Spleen (tissue), 11 donors: ENCODE measurements at regions not wholly inside any gene's neighbourhood (a gene's known extent, or its start where the extent isn't known, plus 50 kb on each side); places are given as distances from the start of the nearest gene placed in this dataset.

Source experiments
- DNase-seq: peaks from one replicate; pipeline ENCODE4 v3.0.0-alpha.2; 2020
- H3K27ac ChIP-seq, 8 donors: fragments of 200-600 bp; sonication (generic) in 7 of 8; 1 replicate in 4 of 8; 2 replicates in 4 of 8; pipeline versions ENCODE4 v1.5.0 to v1.8.0; 2016 to 2021; ENCODE audit warnings: inconsistent platforms in 4 of 8, mild to moderate bottlenecking in 4 of 8, moderate library complexity in 1 of 8
- H3K27me3 ChIP-seq, 7 donors: fragments of 200-600 bp; sonication (generic) in 6 of 7; replicated peaks in 1 of 7; 1 replicate in 4 of 7; 2 replicates in 3 of 7; pipeline versions ENCODE4 v1.5.0 to v1.8.0; 2016 to 2021; ENCODE audit warnings: inconsistent platforms in 3 of 7, mild to moderate bottlenecking in 1 of 7
- H3K36me3 ChIP-seq, 6 donors: fragments of 200-600 bp; sonication (generic) in 5 of 6; 1 replicate in 4 of 6; 2 replicates in 2 of 6; pipeline versions ENCODE4 v1.5.0 to v1.8.0; 2016 to 2021; ENCODE audit warnings: inconsistent platforms in 2 of 6
- H3K4me1 ChIP-seq, 6 donors: fragments of 200-600 bp; sonication (generic) in 5 of 6; 1 replicate in 3 of 6; 2 replicates in 3 of 6; pipeline versions ENCODE4 v1.5.0 to v1.8.0; 2016 to 2021; ENCODE audit warnings: inconsistent platforms in 3 of 6
- H3K4me3 ChIP-seq, 8 donors: fragments of 200-600 bp; sonication (generic) in 7 of 8; 1 replicate in 4 of 8; 2 replicates in 4 of 8; pipeline versions ENCODE4 v1.5.0 to v1.8.0; 2016 to 2021; ENCODE audit warnings: inconsistent platforms in 4 of 8, mild to moderate bottlenecking in 4 of 8, moderate library complexity in 2 of 8
- H3K9me3 ChIP-seq, 8 donors: fragments of 200-600 bp; sonication (generic) in 7 of 8; 1 replicate in 4 of 8; 2 replicates in 4 of 8; pipeline versions ENCODE4 v1.5.0 to v1.8.0; 2016 to 2021; ENCODE audit warnings: inconsistent platforms in 4 of 8
- POLR2A ChIP-seq, 3 donors: fragments of 450-650 bp; IDR thresholded peaks; one replicate each; pipeline ENCODE4 v1.5.1; 2017; ENCODE audit warnings: antibody characterized with exemption in 3 of 3, mild to moderate bottlenecking in 1 of 3
- POLR2AphosphoS5 ChIP-seq, 3 donors: sonication (generic); formaldehyde crosslinking; IDR thresholded peaks; one replicate each; pipeline ENCODE4 v1.5.1; 2017; ENCODE audit warnings: antibody characterized with exemption in 3 of 3
- WGBS, 5 donors: extraction: QIAGEN DNeasy Blood & Tissue Kit in 3 of 5; methylation state at CpG; one replicate each; pipeline versions ENCODE4 v1.1.5 to v1.1.7; 2013 to 2018; 5-methylcytosine and 5-hydroxymethylcytosine counted together
- intact Hi-C: fragments of 100-400 bp; cut with DNase I; formaldehyde crosslinking; loops from one replicate; pipeline ENCODE4 v1.15.0; 2023; ENCODE audit warnings: low total_unique reads
- TF ChIP-seq, protein P1 (sequence below), 11 experiments: fragments of 200-600 bp in 7 of 11; fragments of 450-650 bp in 4 of 11; sonication (generic) in 4 of 11; IDR thresholded peaks in 8 of 11; conservative IDR thresholded peaks in 3 of 11; 1 replicate in 7 of 11; 2 replicates in 4 of 11; pipeline versions ENCODE4 v1.4.0 to v1.8.0; 2016 to 2021; ENCODE audit warnings: antibody characterized with exemption in 11 of 11, inconsistent platforms in 4 of 11, mild to moderate bottlenecking in 1 of 11
- donor health status: healthy with polysubstance abuse.
- donor health status: DM: no; HTN: no; CAD: no; lungs with moderate emphysema.
- donor health status: DM: no; HTN: no; CAD: no.
- donor health status: Bipolar disorder and iron deficiency.
- donor health status: healthy.
- donor health status: DM: no; HTN: no; CAD: no.
- donor health status: DM: yes; HTN: yes; CAD: no.

DNA sequence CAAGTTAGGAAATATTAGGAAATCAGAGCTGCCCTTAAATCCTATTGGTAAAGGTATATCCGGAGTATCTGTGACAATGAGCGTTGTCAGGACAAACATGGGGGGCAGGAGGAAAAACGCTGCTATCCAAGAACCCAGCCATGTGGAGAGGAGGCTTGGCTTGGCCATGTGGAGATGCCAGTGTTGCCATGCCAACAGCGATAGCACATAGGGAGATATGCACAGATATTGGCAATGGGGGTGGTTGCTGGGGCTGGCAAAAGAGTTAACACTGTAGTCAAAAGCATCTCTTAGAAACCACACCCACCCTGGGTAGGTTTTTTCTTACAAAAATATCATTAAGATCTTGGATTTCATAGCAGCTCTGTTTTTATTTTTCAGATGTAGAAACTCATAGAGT, 106.4 kb upstream of the ASTN2 start:
- Histone ChIP-seq H3K36me3 (no peaks in the 10 kb centered on the region), H3K27me3 (peaks cover 0 to 5% (median 0%) of the 10 kb centered on the region in 7 donors), H3K4me1 (no peaks in the 10 kb centered on the region), H3K9me3 (peaks cover 0 to 9% (median 1%) of the 10 kb centered on the region in 8 donors), H3K27ac (no peak overlapping the region), H3K4me3 (no peak overlapping the region)
- intact Hi-C loops = no loop called here
- TF ChIP-seq, protein P1, sequence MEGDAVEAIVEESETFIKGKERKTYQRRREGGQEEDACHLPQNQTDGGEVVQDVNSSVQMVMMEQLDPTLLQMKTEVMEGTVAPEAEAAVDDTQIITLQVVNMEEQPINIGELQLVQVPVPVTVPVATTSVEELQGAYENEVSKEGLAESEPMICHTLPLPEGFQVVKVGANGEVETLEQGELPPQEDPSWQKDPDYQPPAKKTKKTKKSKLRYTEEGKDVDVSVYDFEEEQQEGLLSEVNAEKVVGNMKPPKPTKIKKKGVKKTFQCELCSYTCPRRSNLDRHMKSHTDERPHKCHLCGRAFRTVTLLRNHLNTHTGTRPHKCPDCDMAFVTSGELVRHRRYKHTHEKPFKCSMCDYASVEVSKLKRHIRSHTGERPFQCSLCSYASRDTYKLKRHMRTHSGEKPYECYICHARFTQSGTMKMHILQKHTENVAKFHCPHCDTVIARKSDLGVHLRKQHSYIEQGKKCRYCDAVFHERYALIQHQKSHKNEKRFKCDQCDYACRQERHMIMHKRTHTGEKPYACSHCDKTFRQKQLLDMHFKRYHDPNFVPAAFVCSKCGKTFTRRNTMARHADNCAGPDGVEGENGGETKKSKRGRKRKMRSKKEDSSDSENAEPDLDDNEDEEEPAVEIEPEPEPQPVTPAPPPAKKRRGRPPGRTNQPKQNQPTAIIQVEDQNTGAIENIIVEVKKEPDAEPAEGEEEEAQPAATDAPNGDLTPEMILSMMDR (IDR thresholded peaks at IDR 0.05 in 8 of 11, conservative IDR thresholded peaks at IDR 0.05 in 3 of 11) = no peak
- TF ChIP-seq POLR2A (IDR thresholded peaks at IDR 0.05) (no peak), POLR2AphosphoS5 (IDR thresholded peaks at IDR 0.05) (no peak)
- WGBS, 5 donors = 86 to 91% (median 86%) methylated on average over 4 of the region's 4 CpGs
- DNase-seq = no peak

DNA sequence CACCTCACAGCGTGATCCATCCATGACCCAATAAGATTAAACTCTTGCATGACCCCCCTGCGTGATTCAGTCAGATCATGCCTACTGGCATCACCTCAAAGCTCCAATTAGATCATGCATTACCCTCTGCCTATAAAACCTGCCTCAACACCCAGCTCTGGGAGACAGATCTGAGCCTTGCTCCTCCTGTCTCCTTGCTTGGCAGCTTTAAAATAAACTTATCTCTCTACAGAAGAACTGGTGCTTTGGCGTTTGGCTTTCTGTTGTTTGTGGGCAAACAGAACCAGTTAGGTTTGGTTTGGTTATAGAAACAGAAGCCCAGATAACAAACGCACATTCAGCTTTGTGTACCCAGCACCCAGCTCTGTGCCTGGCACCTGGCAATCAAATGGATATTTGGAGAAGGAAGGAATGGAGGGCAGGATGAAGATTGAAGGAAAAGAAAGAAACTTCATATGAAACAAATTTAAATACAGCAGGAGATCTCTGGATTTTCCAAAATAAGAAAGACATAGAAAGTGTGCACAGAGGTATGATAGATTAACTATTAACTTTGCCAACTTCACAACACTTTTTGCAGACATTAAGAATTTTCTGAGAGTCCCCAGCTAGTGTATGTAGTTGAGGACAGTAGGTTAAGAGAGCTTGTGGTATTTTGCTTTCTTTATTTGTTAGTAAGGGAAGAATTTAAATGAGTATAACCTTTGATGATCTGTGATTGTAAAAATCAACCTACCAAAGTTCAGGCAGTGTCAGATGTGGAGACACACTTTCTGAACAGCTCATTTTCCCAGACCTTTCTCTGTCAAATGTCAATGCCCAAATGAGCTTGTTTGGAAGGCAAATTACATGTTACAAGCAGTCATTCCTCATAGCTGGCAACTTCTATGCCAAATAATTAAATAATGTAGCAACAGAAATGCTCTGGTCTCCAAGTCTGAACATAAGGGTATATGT, 102.1 kb upstream of the ASTN2 start:
- Histone ChIP-seq H3K36me3 (no peaks in the 10 kb centered on the region), H3K27me3 (peaks cover 0 to 6% (median 0%) of the 10 kb centered on the region in 7 donors), H3K4me3 (no peak overlapping the region), H3K9me3 (no peaks in the 10 kb centered on the region), H3K27ac (no peak overlapping the region), H3K4me1 (no peaks in the 10 kb centered on the region)
- TF ChIP-seq POLR2A (IDR thresholded peaks at IDR 0.05) = no peak
- TF ChIP-seq, protein P1 (IDR thresholded peaks at IDR 0.05 in 8 of 11, conservative IDR thresholded peaks at IDR 0.05 in 3 of 11) = no peak
- no peak for TF ChIP-seq POLR2AphosphoS5 (IDR thresholded peaks at IDR 0.05)
- intact Hi-C loops = no loop called here
- 71 to 86% (median 80%) methylated on average over 4 of the region's 4 CpGs for WGBS, 5 donors
- no peak for DNase-seq

DNA sequence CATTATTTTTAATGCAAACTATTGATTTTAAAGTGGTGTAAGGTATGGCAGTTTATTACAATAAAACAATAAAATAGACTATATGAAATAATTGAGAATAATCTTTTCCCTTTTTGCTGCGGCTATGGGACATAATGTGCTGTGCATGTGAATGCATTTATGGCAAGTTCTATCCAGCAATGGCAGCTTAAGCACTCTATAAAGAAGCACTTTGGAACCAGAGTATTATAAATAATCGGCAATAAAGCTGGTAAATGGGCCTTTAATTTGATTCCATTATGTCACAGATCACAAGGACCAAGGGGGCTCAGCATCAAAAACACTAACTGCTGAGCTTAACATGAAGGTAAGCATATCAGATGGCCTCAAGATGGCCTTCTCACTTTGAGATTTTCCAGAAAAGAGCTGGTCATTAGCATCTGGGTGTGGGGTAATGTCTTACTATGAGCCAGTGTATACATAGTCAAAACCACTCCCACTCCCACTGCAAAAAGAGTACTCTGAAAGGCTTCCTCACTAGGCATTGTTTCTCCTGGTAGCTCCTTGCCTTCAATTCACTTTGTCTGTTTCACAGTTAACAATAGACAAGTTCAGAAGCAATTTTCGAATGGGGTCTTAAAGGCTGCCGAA, 97.1 kb upstream of the ASTN2 start:
- Histone ChIP-seq H3K4me1 (no peaks in the 10 kb centered on the region), H3K4me3 (no peak overlapping the region), H3K9me3 (no peaks in the 10 kb centered on the region), H3K36me3 (no peaks in the 10 kb centered on the region), H3K27me3 (peaks cover 0 to 6% (median 0%) of the 10 kb centered on the region in 7 donors), H3K27ac (no peak overlapping the region)
- WGBS, 5 donors = 76 to 87% (median 81%) methylated on average over 4 of the region's 4 CpGs
- TF ChIP-seq POLR2AphosphoS5 (IDR thresholded peaks at IDR 0.05) = no peak
- TF ChIP-seq, protein P1 (IDR thresholded peaks at IDR 0.05 in 8 of 11, conservative IDR thresholded peaks at IDR 0.05 in 3 of 11) = no peak
- no peak for TF ChIP-seq POLR2A (IDR thresholded peaks at IDR 0.05)
- no peak for DNase-seq
- intact Hi-C loops = no loop called here

DNA sequence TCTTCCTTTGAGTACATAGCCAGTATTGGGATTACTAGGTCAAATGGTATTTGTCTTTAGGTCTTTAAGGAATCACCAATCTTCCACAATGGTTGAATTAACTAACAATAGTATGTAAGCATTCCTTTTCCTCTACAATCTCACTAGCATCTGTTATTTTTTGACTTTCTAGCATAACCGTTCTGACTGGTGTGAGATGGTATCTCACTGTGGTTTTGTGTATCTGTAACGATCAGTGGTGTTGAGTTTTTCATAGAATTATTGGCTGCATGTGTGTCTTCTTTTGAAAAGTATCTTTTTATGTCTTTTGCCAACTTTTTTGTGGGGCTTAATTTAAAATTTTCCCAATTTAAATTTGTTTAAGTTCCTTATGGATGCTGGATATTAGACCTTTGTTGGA, 81.5 kb upstream of the ASTN2 start:
- WGBS, 5 donors = 63 to 89% (median 72%) methylated on average over 2 of the region's 2 CpGs
- Histone ChIP-seq H3K9me3 (peaks cover 0 to 5% (median 0%) of the 10 kb centered on the region in 8 donors), H3K4me3 (no peak overlapping the region), H3K36me3 (no peaks in the 10 kb centered on the region), H3K27ac (no peak overlapping the region), H3K4me1 (no peaks in the 10 kb centered on the region), H3K27me3 (no peaks in the 10 kb centered on the region)
- intact Hi-C loops = no loop called here
- TF ChIP-seq POLR2A (IDR thresholded peaks at IDR 0.05) (no peak), POLR2AphosphoS5 (IDR thresholded peaks at IDR 0.05) (no peak)
- DNase-seq = no peak
